D721Med (cell line): ENCODE measurements at regions not wholly inside any gene's neighbourhood (a gene's known extent, or its start where the extent isn't known, plus 50 kb on each side); places are given as distances from the start of the nearest gene placed in this dataset.
"Not testable (repeated sequence)": the region's sequence is repeated elsewhere in the genome, so short reads cannot be mapped to it uniquely, and the experiment has no call there.

Source experiments
- DNase-seq: peaks from one replicate; pipeline ENCODE4 v3.0.0; 2011; ENCODE audit warnings: low spot score; ENCODE audit not compliant: insufficient read length
- FAIRE-seq: peaks from 2 replicates; lab custom pipeline; 2011; peaks lifted over from hg19 to GRCh38; lab: Jason Lieb, UNC
- TF ChIP-seq, protein P1 (sequence below): IDR thresholded peaks from 2 replicates; pipeline ENCODE4 v1.5.1; 2012; ENCODE audit warnings: mild to moderate bottlenecking, control low read depth; ENCODE audit not compliant: insufficient read depth; ENCODE audit errors: missing control alignments

DNA sequence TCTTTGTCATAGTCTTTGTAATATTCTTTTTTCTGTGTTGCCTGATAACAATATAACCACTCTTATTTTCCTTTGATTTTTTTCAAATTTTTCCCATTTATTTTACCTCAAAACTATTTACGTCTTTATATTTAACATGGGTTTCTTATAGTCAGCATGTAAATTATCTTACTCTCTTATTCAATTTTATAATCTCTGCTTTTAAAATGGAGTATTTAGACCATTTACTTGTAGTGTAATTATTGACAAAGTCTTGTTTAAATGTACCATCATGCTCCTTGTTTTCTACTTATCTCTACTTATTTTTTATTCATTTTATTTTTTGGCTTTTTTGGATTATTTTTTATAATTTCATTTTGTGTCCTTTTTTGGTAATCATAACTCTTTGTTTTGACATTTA is 476.5 kb upstream of the MAP3K7 start:
- DNase-seq (no peak), FAIRE-seq (no peak)

DNA sequence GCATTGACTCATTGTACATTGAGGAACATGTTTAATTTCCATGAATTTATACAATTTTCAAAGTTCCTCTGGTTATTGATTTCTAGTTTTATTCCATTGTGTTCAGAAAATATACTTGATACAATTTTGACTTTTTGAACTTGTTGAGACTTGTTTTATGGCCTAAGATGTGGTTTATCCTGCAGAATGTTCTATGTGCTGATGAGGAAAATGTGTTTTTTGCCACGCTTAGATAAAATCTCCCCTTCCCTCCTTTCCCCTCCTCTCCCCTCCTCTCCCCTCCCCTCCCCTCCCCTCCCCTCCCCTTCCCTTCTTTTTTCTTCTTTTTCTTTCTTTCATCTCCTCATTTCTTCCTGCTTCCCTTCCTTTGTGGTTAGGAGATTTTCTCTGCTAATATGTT is 470.8 kb upstream of the MAP3K7 start:
- FAIRE-seq (no peak), DNase-seq (no peak)
- TF ChIP-seq, protein P1, sequence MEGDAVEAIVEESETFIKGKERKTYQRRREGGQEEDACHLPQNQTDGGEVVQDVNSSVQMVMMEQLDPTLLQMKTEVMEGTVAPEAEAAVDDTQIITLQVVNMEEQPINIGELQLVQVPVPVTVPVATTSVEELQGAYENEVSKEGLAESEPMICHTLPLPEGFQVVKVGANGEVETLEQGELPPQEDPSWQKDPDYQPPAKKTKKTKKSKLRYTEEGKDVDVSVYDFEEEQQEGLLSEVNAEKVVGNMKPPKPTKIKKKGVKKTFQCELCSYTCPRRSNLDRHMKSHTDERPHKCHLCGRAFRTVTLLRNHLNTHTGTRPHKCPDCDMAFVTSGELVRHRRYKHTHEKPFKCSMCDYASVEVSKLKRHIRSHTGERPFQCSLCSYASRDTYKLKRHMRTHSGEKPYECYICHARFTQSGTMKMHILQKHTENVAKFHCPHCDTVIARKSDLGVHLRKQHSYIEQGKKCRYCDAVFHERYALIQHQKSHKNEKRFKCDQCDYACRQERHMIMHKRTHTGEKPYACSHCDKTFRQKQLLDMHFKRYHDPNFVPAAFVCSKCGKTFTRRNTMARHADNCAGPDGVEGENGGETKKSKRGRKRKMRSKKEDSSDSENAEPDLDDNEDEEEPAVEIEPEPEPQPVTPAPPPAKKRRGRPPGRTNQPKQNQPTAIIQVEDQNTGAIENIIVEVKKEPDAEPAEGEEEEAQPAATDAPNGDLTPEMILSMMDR, result no peak

More for the DNA sequence above, 476.5 kb upstream of the MAP3K7 start:
- TF ChIP-seq, protein P1, result no peak

DNA sequence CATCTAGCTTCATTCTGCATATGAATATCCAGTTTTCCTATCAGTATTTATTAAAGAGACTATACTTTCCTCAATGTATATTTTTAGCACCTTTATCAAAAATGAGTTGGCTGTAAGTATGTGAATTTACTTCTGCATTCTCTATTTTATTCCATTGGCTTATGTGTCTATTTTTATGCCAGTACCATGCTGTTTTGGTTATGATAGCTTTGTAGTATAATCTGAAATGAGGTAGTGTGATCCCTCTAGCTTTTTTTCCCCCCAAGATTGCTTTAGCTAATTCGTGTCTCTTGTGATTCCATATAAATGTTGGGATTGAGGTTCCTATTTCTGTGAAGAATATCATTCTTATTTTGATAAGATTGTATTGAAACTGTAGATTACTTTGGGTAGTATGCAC is 469.1 kb upstream of the MAP3K7 start:
- no peak for DNase-seq
- TF ChIP-seq, protein P1, result no peak
- no peak for FAIRE-seq

DNA sequence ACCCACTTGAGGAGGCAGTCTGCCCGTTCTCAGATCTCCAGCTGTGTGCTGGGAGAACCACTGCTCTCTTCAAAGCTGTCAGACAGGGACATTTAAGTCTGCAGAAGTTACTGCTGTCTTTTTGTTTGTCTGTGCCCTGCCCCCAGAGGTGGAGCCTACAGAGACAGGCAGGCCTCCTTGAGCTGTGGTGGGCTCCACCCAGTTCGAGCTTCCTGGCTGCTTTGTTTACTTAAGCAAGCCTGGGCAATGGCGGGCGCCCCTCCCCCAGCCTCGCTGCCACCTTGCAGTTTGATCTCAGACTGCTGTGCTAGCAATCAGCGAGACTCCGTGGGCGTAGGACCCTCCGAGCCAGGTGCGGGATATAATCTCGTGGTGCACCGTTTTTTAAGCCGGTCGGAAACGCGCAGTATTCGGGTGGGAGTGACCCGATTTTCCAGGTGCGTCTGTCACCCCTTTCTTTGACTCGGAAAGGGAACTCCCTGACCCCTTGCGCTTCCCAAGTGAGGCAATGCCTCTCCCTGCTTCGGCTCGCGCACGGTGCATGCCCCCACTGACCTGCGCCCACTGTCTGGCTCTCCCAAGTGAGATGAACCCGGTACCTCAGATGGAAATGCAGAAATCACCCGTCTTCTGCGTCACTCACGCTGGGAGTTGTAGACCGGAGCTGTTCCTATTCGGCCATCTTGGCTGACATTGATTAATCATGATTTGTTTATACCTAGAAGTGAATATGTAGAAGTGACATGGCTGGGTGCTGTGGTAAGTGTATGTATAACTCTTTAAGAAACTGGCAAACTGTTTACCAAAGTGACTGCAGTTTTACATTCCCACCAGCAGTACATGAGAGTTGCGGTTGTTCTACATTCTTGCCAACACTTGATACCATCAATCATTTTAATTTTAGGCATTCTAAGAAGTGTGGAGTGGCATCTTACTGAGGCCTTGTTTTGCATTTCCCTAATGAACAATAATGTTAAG is 465.9 kb upstream of the MAP3K7 start:
- FAIRE-seq, DNase-seq: not testable (repeated sequence)

DNA sequence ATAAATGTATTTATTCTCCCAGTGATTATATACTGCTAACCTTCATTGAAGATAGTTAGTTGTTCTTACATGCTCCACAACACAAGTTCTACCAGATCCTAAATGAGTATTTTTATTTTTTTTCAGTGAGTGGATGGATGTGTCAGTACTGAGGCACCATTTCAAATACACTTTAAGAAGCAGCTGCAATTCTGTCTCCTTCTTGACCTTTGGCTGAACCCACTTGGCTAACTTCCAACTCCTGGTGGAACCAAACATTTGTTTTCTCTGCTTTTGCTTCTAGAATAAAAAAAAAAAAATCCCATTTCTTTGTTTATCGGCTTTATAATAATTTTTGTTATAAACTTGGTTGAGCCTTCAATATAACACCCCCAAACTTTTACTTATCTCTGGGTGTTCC is 458.3 kb upstream of the MAP3K7 start:
- FAIRE-seq (no peak), DNase-seq (no peak)
- TF ChIP-seq, protein P1, result no peak

DNA sequence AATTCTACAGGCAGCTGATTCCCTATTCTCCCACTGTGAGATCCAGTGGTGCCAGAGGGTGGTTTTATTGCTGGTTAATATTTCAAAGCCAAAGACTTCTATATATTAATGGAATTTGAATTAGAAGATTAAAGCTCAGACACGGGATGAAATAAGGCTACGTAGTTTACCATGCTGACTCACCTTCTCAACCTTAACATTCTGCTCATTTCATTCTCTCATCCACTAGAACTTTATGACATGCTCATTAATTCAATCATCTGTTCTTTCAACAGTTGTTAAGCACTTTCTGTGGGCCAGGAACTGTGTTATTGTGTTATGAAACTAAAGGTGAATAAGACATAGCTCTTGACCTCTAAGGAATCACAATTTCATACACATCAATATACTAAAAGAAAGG is 456.9 kb upstream of the MAP3K7 start:
- DNase-seq (no peak), FAIRE-seq (no peak)
- TF ChIP-seq, protein P1, result no peak

DNA sequence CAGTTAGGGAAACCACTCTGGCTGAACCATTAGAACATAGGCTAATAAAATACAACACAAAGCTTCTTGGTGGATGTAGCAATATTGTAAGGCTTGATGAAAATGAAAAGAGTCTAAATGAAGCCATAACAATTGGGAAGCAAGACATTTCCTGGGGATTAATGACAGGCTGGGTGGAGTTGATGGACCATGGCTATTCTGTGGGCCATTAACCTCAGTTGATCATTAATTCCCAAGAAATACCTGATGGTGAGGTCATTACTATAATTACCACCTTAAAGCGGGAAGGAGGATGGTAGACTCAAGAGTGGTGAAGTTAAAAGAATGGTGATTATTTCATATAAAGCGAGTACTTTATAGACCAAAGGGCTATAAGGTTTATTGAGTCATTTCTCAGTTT is 455.8 kb upstream of the MAP3K7 start:
- TF ChIP-seq, protein P1, result no peak
- no peak for FAIRE-seq
- no peak for DNase-seq
